GM12878 (cell line): ENCODE measurements at regions not wholly inside any gene's neighbourhood (a gene's known extent, or its start where the extent isn't known, plus 50 kb on each side); places are given as distances from the start of the nearest gene placed in this dataset.
"Not testable (repeated sequence)": the region's sequence is repeated elsewhere in the genome, so short reads cannot be mapped to it uniquely, and the experiment has no call there.

ENCODE experiments used
- ATAC-seq: fragments of 200-7000 bp; cut with Tn5 transposase; 3 replicates; pipeline ENCODE4 v1.9.1; 2020; ENCODE audit warnings: mild to moderate bottlenecking, moderate library complexity
- BruUV-seq: library from RNA; stranded (reverse); fragments of 400-500 nt; replicated peaks from 2 replicates; lab custom pipeline; 2021; lab: Mats Ljungman, UMichigan
- CTCF ChIA-PET: fragments of 300-600 bp; sonication (Branson Sonifier 250); formaldehyde crosslinking; extraction: SDS; loops from one replicate; lab custom pipeline; 2021; ENCODE audit warnings: inconsistent platforms; lab: Yijun Ruan, JAX
- POLR2A ChIA-PET: fragments of 350-600 bp; formaldehyde crosslinking; extraction: SDS; loops from one replicate; lab custom pipeline; 2021; ENCODE audit warnings: inconsistent platforms; lab: Charles Lee
- RAD21 ChIA-PET: fragments of 300-600 bp; sonication (Branson Sonifier 250); formaldehyde crosslinking; loops from one replicate; lab custom pipeline; 2023; ENCODE audit warnings: antibody characterized with exemption; ENCODE audit not compliant: unreplicated experiment; lab: Charles Lee
- SMC1A ChIA-PET: fragments of 300-600 bp; sonication (Branson Sonifier 250); formaldehyde crosslinking; loops from one replicate; lab custom pipeline; 2023; ENCODE audit not compliant: unreplicated experiment, uncharacterized antibody; lab: Charles Lee
- DNase-seq: peaks from one replicate; pipeline ENCODE4 v3.0.0-alpha.2; 2011; ENCODE audit warnings: low read depth, low spot score
- FAIRE-seq: peaks from 3 replicates; lab custom pipeline; 2011; peaks lifted over from hg19 to GRCh38; lab: Jason Lieb, UNC
- H2AFZ ChIP-seq: 2 replicates; pipeline ENCODE4 v1.6.0; 2011; ENCODE audit warnings: low read depth, low read length, control low read depth; ENCODE audit not compliant: control insufficient read depth
- H3K27ac ChIP-seq: 2 replicates; pipeline ENCODE4 v1.5.1; 2011; ENCODE audit warnings: control low read depth; ENCODE audit not compliant: control insufficient read depth, insufficient read depth
- H3K27me3 ChIP-seq, 2 experiments: replicated peaks in 1 of 2; 2 replicates each; pipeline versions ENCODE4 v1.6.0 to v1.6.1; 2011; ENCODE audit warnings: low read length in 1 of 2; ENCODE audit not compliant: control insufficient read depth in 2 of 2, insufficient read depth in 2 of 2
- H3K36me3 ChIP-seq, 2 experiments: 2 replicates each; pipeline ENCODE4 v1.5.1; 2011; ENCODE audit warnings: low read length in 1 of 2; ENCODE audit not compliant: control insufficient read depth in 2 of 2, insufficient read depth in 2 of 2
- H3K4me1 ChIP-seq: 2 replicates; pipeline ENCODE4 v1.6.1; 2011; ENCODE audit warnings: mild to moderate bottlenecking, low read length, moderate library complexity, mixed read lengths; ENCODE audit not compliant: control insufficient read depth, insufficient read depth
- H3K4me2 ChIP-seq: 2 replicates; pipeline ENCODE4 v1.6.0; 2011; ENCODE audit warnings: control low read depth; ENCODE audit not compliant: control insufficient read depth, insufficient read depth
- H3K4me3 ChIP-seq: fragments of 200-600 bp; sonication (generic); 2 replicates; pipeline ENCODE4 v1.5.1; 2016
- H3K79me2 ChIP-seq: 2 replicates; pipeline ENCODE4 v1.6.0; 2011; ENCODE audit warnings: low read length; ENCODE audit not compliant: control insufficient read depth, insufficient read depth
- H3K9ac ChIP-seq: 2 replicates; pipeline ENCODE4 v1.8.0; 2011; ENCODE audit warnings: low read length, control low read depth, mixed read lengths; ENCODE audit not compliant: control insufficient read depth, insufficient read depth
- H3K9me3 ChIP-seq: replicated peaks from 3 replicates; pipeline ENCODE4 v1.5.1; 2011; ENCODE audit warnings: mild to moderate bottlenecking, low read length; ENCODE audit not compliant: control insufficient read depth, insufficient read depth
- H4K20me1 ChIP-seq: 2 replicates; pipeline ENCODE4 v1.6.0; 2011; ENCODE audit not compliant: control insufficient read depth, insufficient read depth
- CBFB ChIP-seq: IDR thresholded peaks from 2 replicates; pipeline ENCODE4 v1.6.1; 2016; ENCODE audit warnings: antibody characterized with exemption, low read depth
- CHD4 ChIP-seq: fragments of 200-600 bp; sonication (generic); IDR thresholded peaks from 2 replicates; pipeline ENCODE4 v1.6.1; 2016; ENCODE audit warnings: mild to moderate bottlenecking
- FOXK2 ChIP-seq: fragments of 450-650 bp; IDR thresholded peaks from 2 replicates; pipeline ENCODE4 v1.6.1; 2017; ENCODE audit warnings: mild to moderate bottlenecking, moderate library complexity
- KAT2A ChIP-seq: conservative IDR thresholded peaks from 2 replicates; pipeline ENCODE4 v1.6.1; 2011; ENCODE audit warnings: low read depth, low read length; ENCODE audit not compliant: control insufficient read depth
- MEF2A ChIP-seq: IDR thresholded peaks from 2 replicates; pipeline ENCODE4 v1.6.1; 2011; ENCODE audit warnings: low read depth, mild to moderate bottlenecking, low read length, moderate library complexity; ENCODE audit not compliant: insufficient read depth
- PML ChIP-seq: IDR thresholded peaks from 2 replicates; pipeline ENCODE4 v1.6.1; 2012; ENCODE audit warnings: low read length, inconsistent platforms
- RAD21 ChIP-seq: IDR thresholded peaks from 2 replicates; pipeline ENCODE4 v1.6.1; 2011; ENCODE audit warnings: mild to moderate bottlenecking, low read depth, low read length, moderate library complexity; ENCODE audit not compliant: insufficient read depth
- RAD51 ChIP-seq: fragments of 450-650 bp; IDR thresholded peaks from 2 replicates; pipeline ENCODE4 v1.6.1; 2016; ENCODE audit warnings: moderate library complexity, mild to moderate bottlenecking, inconsistent platforms
- RB1 ChIP-seq: fragments of 450-650 bp; formaldehyde crosslinking; IDR thresholded peaks from 2 replicates; pipeline ENCODE4 v1.6.1; 2017; ENCODE audit warnings: mild to moderate bottlenecking, borderline replicate concordance
- RUNX3 ChIP-seq: IDR thresholded peaks from 2 replicates; pipeline ENCODE4 v1.6.1; 2012; ENCODE audit warnings: low read length, inconsistent platforms
- SIN3A ChIP-seq: IDR thresholded peaks from 2 replicates; pipeline ENCODE4 v1.6.1; 2012; ENCODE audit warnings: low read depth, low read length, improper control_type of control experiment
- SRF ChIP-seq, 2 experiments: IDR thresholded peaks; 2 replicates each; pipeline ENCODE4 v1.6.1; 2011; ENCODE audit warnings: low read depth in 2 of 2, low read length in 2 of 2, mild to moderate bottlenecking in 1 of 2, moderate library complexity in 1 of 2
- STAT3 ChIP-seq: IDR thresholded peaks from 2 replicates; pipeline ENCODE4 v1.6.1; 2011; ENCODE audit warnings: low read depth, low read length, improper control_type of control experiment
- TARDBP ChIP-seq: IDR thresholded peaks from 2 replicates; pipeline ENCODE4 v1.6.1; 2016; ENCODE audit warnings: borderline replicate concordance
- WGBS: methylation state at CpG from one replicate; pipeline ENCODE4 v1.1.6; 2016; ENCODE audit warnings: low lambda C conversion rate; ENCODE audit not compliant: insufficient replicate concordance, insufficient coverage; ENCODE audit errors: missing lambda C conversion rate; 5-methylcytosine and 5-hydroxymethylcytosine counted together
- in situ Hi-C: fragments of 300-500 bp; cut with MboI; formaldehyde crosslinking; loops from 9 replicates; pipeline ENCODE4 v1.14.3; 2018; ENCODE audit warnings: mixed read lengths
- intact Hi-C: fragments of 100-400 bp; cut with micrococcal nuclease; formaldehyde crosslinking; loops from one replicate; pipeline ENCODE4 v1.14.2; 2022; ENCODE audit not compliant: unreplicated experiment

DNA sequence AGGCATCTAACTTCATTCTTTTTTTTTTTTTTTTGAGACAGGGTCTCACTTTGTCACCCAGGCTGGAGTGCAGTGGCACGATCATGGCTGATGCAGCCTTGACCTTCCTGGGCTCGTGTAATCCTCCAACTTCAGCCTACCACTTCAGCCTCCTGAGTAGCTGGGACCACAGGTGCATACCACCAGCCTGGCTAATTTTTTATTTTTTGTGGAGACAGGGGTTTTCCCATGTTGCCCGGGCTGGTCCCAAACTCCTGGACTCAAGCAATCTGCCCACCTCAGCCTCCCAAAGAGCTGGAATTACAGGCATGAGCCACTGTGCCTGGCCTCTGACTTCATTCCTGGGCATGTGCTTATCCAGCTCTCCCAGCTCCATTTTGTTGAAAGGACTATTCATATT is 311.9 kb downstream of the RPS24 start:
- CTCF ChIA-PET, ATAC-seq: not testable (repeated sequence)

DNA sequence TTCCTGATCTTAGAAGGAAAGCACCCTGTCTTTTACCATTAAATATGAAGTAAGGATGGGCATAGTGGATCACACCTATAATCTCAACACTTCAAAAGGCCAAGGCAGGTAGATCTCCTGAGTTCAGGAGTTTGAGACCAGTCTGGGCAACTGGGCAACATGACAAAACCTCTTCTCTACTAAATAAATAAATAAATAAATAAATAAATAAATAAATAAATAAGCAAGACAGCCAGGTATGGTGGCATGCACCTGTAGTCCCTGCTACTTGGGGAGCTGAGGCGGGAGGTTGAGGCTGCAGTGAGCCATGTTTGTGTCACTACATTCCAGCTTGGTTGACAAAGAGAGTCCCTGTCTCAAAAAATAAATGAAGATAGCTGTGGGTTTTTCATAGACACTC is 313.1 kb downstream of the RPS24 start:
- no peak overlapping the region for H3K4me2 ChIP-seq
- ChIA-PET RAD21 (no interaction called here), SMC1A (no interaction called here), CTCF (no interaction called here)
- no peak overlapping the region for H3K4me3 ChIP-seq
- BruUV-seq, result no TSS peak
- intact Hi-C loops (no loop called here), in situ Hi-C loops (no loop called here)
- H3K9ac ChIP-seq, result no peak overlapping the region
- 7% methylated on average over 1 of the region's 1 CpG for WGBS
- H3K27me3 ChIP-seq, result no peaks in the 10 kb centered on the region; a peak in 1 of 4 replicates
- H2AFZ ChIP-seq, result no peak overlapping the region
- no peaks in the 10 kb centered on the region for H3K36me3 ChIP-seq
- H3K27ac ChIP-seq, result no peak overlapping the region
- FAIRE-seq (no peak), ATAC-seq (no peak)
- H3K9me3 ChIP-seq, result no peaks in the 10 kb centered on the region
- no peaks in the 10 kb centered on the region for H4K20me1 ChIP-seq
- no peaks in the 10 kb centered on the region for H3K79me2 ChIP-seq
- TF ChIP-seq RB1, result no peak
- TF ChIP-seq TARDBP, result no peak
- no peak for TF ChIP-seq PML
- no peak for TF ChIP-seq MEF2A
- TF ChIP-seq KAT2A, result no peak
- TF ChIP-seq RAD51, result no peak
- TF ChIP-seq CBFB, result no peak
- TF ChIP-seq SRF (IDR thresholded peaks at IDR 0.05; ENCODE audit: low read depth in 2 of 2, low read length in 2 of 2), result no peak
- TF ChIP-seq FOXK2, result no peak
- no peak for TF ChIP-seq RAD21
- TF ChIP-seq SIN3A, result no peak
- TF ChIP-seq CHD4, result no peak
- TF ChIP-seq RUNX3, result no peak
- no peak for TF ChIP-seq STAT3
- TF ChIP-seq, all 136 proteins: peak for 0
- no peak for DNase-seq
- POLR2A ChIA-PET, result no interaction called here
- no peaks in the 10 kb centered on the region for H3K4me1 ChIP-seq

More for the DNA sequence above, 311.9 kb downstream of the RPS24 start:
- H2AFZ ChIP-seq, in situ Hi-C loops, intact Hi-C loops, H3K27ac ChIP-seq, BruUV-seq, H3K36me3 ChIP-seq, SMC1A ChIA-PET, H3K4me1 ChIP-seq, RAD21 ChIA-PET, H3K4me2 ChIP-seq, POLR2A ChIA-PET, H3K79me2 ChIP-seq, H3K9me3 ChIP-seq, H3K27me3 ChIP-seq, DNase-seq, FAIRE-seq, H3K9ac ChIP-seq, H3K4me3 ChIP-seq, H4K20me1 ChIP-seq: not testable (repeated sequence)
- WGBS, result 54% methylated on average over 3 of the region's 3 CpGs
